Skin epidermis (tissue), 12 donors: ENCODE measurements at regions not wholly inside any gene's neighbourhood (a gene's known extent, or its start where the extent isn't known, plus 50 kb on each side); places are given as distances from the start of the nearest gene placed in this dataset.

ENCODE experiments used
- H3K27ac ChIP-seq, 21 experiments: fragments of 200-600 bp; sonication (generic) in 11 of 21; one replicate each; pipeline ENCODE4 v1.5.0; 2020; ENCODE audit warnings: mild to moderate bottlenecking in 3 of 21, inconsistent platforms in 2 of 21, moderate library complexity in 2 of 21
- H3K4me3 ChIP-seq, 7 experiments: fragments of 200-600 bp; sonication (generic) in 2 of 7; one replicate each; pipeline ENCODE4 v1.5.0; 2020; ENCODE audit warnings: inconsistent platforms in 2 of 7, mild to moderate bottlenecking in 2 of 7, moderate library complexity in 1 of 7

GRCh38 chr12:100737168-100737567 is 57.4 kb upstream of the ANO4 start:
- Histone ChIP-seq H3K27ac (no peak overlapping the region), H3K4me3 (no peak overlapping the region)

GRCh38 chr12:100738086-100738485 is 56.5 kb upstream of the ANO4 start:
- Histone ChIP-seq H3K27ac (no peak overlapping the region), H3K4me3 (no peak overlapping the region)

DNA sequence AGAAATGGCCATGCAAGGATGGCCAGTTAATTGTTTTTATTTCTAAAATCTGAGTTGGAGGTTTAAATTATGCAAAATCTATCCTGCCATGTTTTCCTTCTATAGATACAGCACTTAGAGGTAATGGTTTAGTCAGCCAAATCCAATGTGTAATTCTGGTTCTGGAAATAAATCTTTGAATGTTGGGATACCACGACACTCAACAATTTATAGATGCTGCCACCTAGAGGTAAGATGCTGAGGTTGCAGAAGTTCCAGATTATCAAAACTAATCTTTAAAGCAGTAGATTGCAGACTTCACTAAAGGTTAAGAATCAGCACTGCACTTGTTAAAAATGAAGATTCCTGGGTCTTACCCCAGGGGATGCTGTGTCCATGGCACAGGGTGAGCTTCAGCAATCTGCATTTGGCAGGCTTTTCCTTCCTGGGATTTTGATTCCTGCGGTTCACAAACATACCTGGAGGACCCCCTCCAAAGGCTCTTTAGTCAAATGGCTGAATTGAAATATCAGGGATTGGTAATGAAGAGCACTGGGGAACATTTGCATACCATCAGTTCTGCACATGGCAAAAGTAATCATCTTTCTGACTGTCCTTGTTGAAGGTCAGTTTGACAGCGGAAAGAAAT is 53.4 kb upstream of the ANO4 start:
- no peak overlapping the region for H3K4me3 ChIP-seq
- no peak overlapping the region for H3K27ac ChIP-seq

DNA sequence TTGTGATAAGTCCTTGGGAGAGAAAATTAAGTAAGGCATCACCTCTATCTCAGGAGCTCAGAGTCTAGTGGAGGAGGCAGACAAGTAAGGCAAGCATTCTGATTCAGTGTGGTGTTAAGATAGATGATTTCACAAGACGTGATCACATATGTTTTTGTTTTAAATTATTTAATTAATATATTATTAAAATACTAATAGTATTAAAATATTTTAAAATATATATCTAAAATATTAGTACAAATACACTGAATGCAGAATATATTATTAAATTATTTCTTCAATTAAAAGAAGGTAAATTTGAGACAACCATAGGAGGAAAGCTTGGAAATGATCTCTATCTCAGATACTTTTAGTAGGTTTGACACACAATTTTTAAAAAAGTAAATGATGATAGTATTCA is 51.5 kb upstream of the ANO4 start:
- no peak overlapping the region for H3K4me3 ChIP-seq
- H3K27ac ChIP-seq, result no peak overlapping the region
